OCI-LY3 (cell line): ENCODE measurements at regions not wholly inside any gene's neighbourhood (a gene's known extent, or its start where the extent isn't known, plus 50 kb on each side); places are given as distances from the start of the nearest gene placed in this dataset.

ENCODE experiments used
- H2AFZ ChIP-seq: fragments of 200-600, 300-600 bp; shearing (Covaris generic); 2 replicates; pipeline ENCODE4 v1.6.0; 2014; ENCODE audit warnings: antibody characterized with exemption, low read depth, low read length
- H3K27ac ChIP-seq: fragments of 200-600, 300-600 bp; sonication (generic); 2 replicates; pipeline ENCODE4 v1.5.1; 2014; ENCODE audit warnings: mild to moderate bottlenecking, low read length, moderate library complexity, mixed read lengths
- H3K27me3 ChIP-seq: fragments of 200-600, 300-600 bp; sonication (generic); 2 replicates; pipeline ENCODE4 v1.6.1; 2014; ENCODE audit warnings: low read depth, low read length, mixed read lengths
- H3K36me3 ChIP-seq: fragments of 200-600, 300-600 bp; sonication (generic); replicated peaks from 2 replicates; pipeline ENCODE3; 2014; ENCODE audit warnings: low read depth, low read length, mixed read lengths
- H3K4me1 ChIP-seq: fragments of 300-600, 200-600 bp; sonication (generic); 2 replicates; pipeline ENCODE4 v1.6.1; 2014; ENCODE audit warnings: low read length, mixed read lengths
- H3K4me2 ChIP-seq: fragments of 200-600, 300-600 bp; sonication (generic); 2 replicates; pipeline ENCODE4 v1.6.1; 2014; ENCODE audit warnings: low read length, mixed read lengths
- H3K4me3 ChIP-seq: fragments of 300-600, 200-600 bp; sonication (generic); 2 replicates; pipeline ENCODE4 v1.5.1; 2014; ENCODE audit warnings: antibody characterized with exemption, mild to moderate bottlenecking, low read length, moderate library complexity
- H3K79me2 ChIP-seq: fragments of 300-600, 200-600 bp; shearing (Covaris generic); 2 replicates; pipeline ENCODE4 v1.6.1; 2014; ENCODE audit warnings: mild to moderate bottlenecking, low read length, mixed read lengths
- H3K9ac ChIP-seq: fragments of 300-600, 200-600 bp; shearing (Covaris generic); 2 replicates; pipeline ENCODE4 v1.6.0; 2014; ENCODE audit warnings: mild to moderate bottlenecking, low read length, moderate library complexity
- H3K9me3 ChIP-seq: fragments of 200-600, 300-600 bp; shearing (Covaris generic); 2 replicates; pipeline ENCODE4 v1.6.1; 2014; ENCODE audit warnings: low read length, mixed read lengths; ENCODE audit not compliant: insufficient read depth
- H4K20me1 ChIP-seq: fragments of 200-600, 300-600 bp; sonication (generic); 2 replicates; pipeline ENCODE4 v1.6.1; 2016; ENCODE audit warnings: low read length, mixed read lengths; ENCODE audit not compliant: insufficient read depth
- EZH2phosphoT487 ChIP-seq: fragments of 200-600 bp; shearing (Covaris generic); IDR thresholded peaks from 2 replicates; pipeline ENCODE4 v1.6.1; 2018; ENCODE audit warnings: antibody characterized with exemption, mixed run types, low read depth
- TF ChIP-seq, protein P1 (sequence below): fragments of 200-600, 300-600 bp; sonication (generic); IDR thresholded peaks from 2 replicates; pipeline ENCODE4 v1.5.1; 2014; ENCODE audit warnings: antibody characterized with exemption, low read length, low read depth

DNA sequence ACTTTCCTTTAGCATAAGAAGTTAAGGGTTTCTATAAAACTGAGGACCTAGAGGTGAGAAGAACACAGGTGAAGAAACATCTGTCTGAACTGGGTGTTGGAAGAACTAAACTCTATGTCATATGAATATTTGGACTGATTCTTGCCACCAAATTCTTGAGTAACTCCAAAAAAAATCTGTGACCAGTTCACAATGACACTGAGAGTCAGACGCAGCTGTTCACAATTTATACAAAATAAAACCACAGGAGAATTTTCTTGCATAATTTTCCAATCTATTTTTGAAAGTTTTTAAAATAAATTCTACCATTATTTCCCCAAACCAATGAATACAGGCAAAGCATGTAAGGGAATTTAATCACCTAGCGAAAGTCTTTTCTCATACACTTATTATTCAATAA, 148.1 kb upstream of the TCF21 start:
- Histone ChIP-seq H3K36me3 (no peaks in the 10 kb centered on the region), H3K9ac (no peak overlapping the region), H3K79me2 (no peaks in the 10 kb centered on the region), H3K9me3 (no peaks in the 10 kb centered on the region), H2AFZ (no peak overlapping the region), H3K4me1 (no peaks in the 10 kb centered on the region), H3K27me3 (no peaks in the 10 kb centered on the region), H3K27ac (no peak overlapping the region), H3K4me2 (no peak overlapping the region), H4K20me1 (no peaks in the 10 kb centered on the region), H3K4me3 (no peak overlapping the region)
- no peak for TF ChIP-seq EZH2phosphoT487
- TF ChIP-seq, protein P1, sequence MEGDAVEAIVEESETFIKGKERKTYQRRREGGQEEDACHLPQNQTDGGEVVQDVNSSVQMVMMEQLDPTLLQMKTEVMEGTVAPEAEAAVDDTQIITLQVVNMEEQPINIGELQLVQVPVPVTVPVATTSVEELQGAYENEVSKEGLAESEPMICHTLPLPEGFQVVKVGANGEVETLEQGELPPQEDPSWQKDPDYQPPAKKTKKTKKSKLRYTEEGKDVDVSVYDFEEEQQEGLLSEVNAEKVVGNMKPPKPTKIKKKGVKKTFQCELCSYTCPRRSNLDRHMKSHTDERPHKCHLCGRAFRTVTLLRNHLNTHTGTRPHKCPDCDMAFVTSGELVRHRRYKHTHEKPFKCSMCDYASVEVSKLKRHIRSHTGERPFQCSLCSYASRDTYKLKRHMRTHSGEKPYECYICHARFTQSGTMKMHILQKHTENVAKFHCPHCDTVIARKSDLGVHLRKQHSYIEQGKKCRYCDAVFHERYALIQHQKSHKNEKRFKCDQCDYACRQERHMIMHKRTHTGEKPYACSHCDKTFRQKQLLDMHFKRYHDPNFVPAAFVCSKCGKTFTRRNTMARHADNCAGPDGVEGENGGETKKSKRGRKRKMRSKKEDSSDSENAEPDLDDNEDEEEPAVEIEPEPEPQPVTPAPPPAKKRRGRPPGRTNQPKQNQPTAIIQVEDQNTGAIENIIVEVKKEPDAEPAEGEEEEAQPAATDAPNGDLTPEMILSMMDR: no peak

DNA sequence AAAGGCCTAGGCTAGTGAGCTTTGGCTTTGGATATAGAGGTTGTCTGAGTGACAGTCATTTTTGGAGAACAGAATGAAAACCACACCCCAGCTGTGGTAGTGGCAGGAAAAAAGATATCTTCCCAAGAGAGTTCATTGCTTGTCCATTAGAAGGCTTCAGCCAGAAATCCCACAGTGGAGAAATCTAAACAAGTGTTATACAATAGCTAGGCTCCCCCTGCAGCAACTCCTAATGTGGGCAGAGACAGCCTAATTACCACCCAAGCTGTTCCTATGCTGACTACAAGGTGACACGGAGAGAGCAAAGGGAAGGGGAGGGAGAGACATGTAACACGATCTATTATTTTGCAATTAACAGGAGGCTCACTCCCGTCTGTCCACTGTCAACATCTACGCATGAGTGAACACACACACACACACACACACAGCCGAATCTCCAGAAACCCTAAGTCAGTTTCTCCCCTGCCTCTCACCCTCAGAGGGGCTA, 147.5 kb upstream of the TCF21 start:
- TF ChIP-seq EZH2phosphoT487: no peak
- TF ChIP-seq, protein P1: no peak
- H3K4me3 ChIP-seq: no peak overlapping the region
- no peak overlapping the region for H3K4me2 ChIP-seq
- H3K27ac ChIP-seq: no peak overlapping the region
- H3K79me2 ChIP-seq: no peaks in the 10 kb centered on the region
- H3K4me1 ChIP-seq: no peaks in the 10 kb centered on the region
- no peaks in the 10 kb centered on the region for H3K27me3 ChIP-seq
- no peaks in the 10 kb centered on the region for H3K9me3 ChIP-seq
- H4K20me1 ChIP-seq: no peaks in the 10 kb centered on the region
- no peak overlapping the region for H2AFZ ChIP-seq
- no peak overlapping the region for H3K9ac ChIP-seq
- H3K36me3 ChIP-seq: no peaks in the 10 kb centered on the region

DNA sequence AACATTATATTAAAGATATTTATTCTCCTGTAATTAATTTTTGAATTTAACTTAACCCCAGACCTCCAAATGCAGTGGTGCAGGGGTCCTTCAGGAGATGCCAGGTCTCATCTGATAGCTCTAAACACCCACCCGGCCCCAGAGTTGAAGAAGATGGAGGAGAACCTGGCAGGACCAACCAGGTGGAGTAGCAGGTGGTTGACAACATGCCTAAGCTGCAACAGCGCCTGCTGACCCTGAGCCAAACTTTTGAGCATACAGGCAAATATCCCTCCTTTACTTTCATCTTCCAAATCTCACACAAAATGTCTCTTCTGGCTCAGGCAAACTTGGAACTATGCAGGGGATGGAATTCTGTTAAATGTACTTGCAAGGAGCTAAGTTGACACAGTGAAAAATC, 145.3 kb upstream of the TCF21 start:
- H3K36me3 ChIP-seq: no peaks in the 10 kb centered on the region
- TF ChIP-seq, protein P1: no peak
- TF ChIP-seq EZH2phosphoT487: no peak
- H3K9me3 ChIP-seq: no peaks in the 10 kb centered on the region
- H3K4me1 ChIP-seq: no peaks in the 10 kb centered on the region
- no peak overlapping the region for H3K9ac ChIP-seq
- no peak overlapping the region for H3K4me3 ChIP-seq
- no peaks in the 10 kb centered on the region for H3K79me2 ChIP-seq
- H3K4me2 ChIP-seq: no peak overlapping the region
- no peak overlapping the region for H2AFZ ChIP-seq
- no peak overlapping the region for H3K27ac ChIP-seq
- H4K20me1 ChIP-seq: no peaks in the 10 kb centered on the region
- H3K27me3 ChIP-seq: no peaks in the 10 kb centered on the region

DNA sequence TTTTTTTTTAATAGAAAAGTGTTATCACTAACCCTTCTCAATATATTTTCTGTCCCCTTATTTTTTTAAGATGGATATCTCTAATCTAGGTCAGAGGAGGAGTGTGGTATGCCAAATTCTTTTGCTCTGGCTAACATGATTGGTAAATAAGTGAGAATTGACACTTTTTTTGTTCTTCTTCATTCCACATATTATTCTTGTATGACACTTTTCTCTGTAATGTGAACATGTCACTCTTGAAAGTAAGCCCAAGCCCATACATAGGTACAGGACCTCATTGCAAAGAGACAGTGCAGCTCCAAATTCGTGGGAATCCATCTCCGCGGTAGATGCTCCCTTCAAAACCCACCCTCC, 142.5 kb upstream of the TCF21 start:
- no peak overlapping the region for H3K27ac ChIP-seq
- no peaks in the 10 kb centered on the region for H3K36me3 ChIP-seq
- no peaks in the 10 kb centered on the region for H3K27me3 ChIP-seq
- no peaks in the 10 kb centered on the region for H4K20me1 ChIP-seq
- H3K79me2 ChIP-seq: no peaks in the 10 kb centered on the region
- no peaks in the 10 kb centered on the region for H3K4me1 ChIP-seq
- H2AFZ ChIP-seq: no peak overlapping the region
- no peak overlapping the region for H3K4me2 ChIP-seq
- H3K9ac ChIP-seq: no peak overlapping the region
- H3K9me3 ChIP-seq: no peaks in the 10 kb centered on the region
- TF ChIP-seq, protein P1: no peak
- no peak for TF ChIP-seq EZH2phosphoT487
- no peak overlapping the region for H3K4me3 ChIP-seq
